DND-41 (cell line): ENCODE measurements at regions not wholly inside any gene's neighbourhood (a gene's known extent, or its start where the extent isn't known, plus 50 kb on each side); places are given as distances from the start of the nearest gene placed in this dataset.
"Not testable (repeated sequence)": the region's sequence is repeated elsewhere in the genome, so short reads cannot be mapped to it uniquely, and the experiment has no call there.

Experiments
- CTCF ChIP-seq: IDR thresholded peaks from 2 replicates; pipeline ENCODE4 v1.5.1; 2012; ENCODE audit warnings: borderline replicate concordance, low read length, moderate library complexity, mild to moderate bottlenecking; ENCODE audit not compliant: poor library complexity, severe bottlenecking; ENCODE audit errors: extremely low read depth
- EZH2 ChIP-seq: IDR thresholded peaks from 3 replicates; pipeline ENCODE4 v1.6.1; 2012; ENCODE audit warnings: borderline replicate concordance, low read depth, mild to moderate bottlenecking, moderate library complexity, low read length, inconsistent platforms; ENCODE audit not compliant: severe bottlenecking

GRCh38 chr16:10292976-10293375 lies 92.9 kb upstream of the ATF7IP2 start:
- TF ChIP-seq CTCF, EZH2: not testable (repeated sequence)
